ENCODE measurements at regions not wholly inside any gene's neighbourhood (a gene's known extent, or its start where the extent isn't known, plus 50 kb on each side); places are given as distances from the start of the nearest gene placed in this dataset.
"Not testable (repeated sequence)": the region's sequence is repeated elsewhere in the genome, so short reads cannot be mapped to it uniquely, and the experiment has no call there.

DNA sequence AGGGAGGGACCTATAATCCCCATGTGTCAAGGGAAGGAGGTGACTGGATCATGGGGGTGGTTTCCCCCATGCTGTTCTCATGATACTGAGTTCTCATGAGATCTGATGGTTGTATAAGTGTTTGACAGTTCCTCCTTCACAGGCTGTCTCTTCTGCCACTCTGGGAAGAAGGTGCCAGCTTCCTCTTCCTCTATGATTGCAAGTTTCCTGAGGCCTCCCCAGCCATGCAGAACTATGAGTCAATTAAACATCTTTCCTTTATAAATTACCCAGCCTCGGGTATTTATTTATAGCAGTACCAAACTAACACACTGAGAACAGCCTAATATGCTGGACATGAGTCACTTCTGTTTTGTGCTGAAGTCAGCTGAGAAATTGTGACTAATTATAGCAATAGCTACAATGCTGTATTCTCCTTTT is 656.9 kb upstream of the CPEB2 start:
- no peaks in the 10 kb centered on the region for H3K36me3 ChIP-seq
- WGBS, 5 donors: 4 to 19% (median 9%) methylated on average over 1 of the region's 1 CpG
- no peak overlapping the region for H3K4me3 ChIP-seq
- H3K4me1 ChIP-seq: peaks cover 0 to 10% (median 0%) of the 10 kb centered on the region in 6 donors
- DNase-seq: no peak
- H3K9me3 ChIP-seq: no peaks in the 10 kb centered on the region
- intact Hi-C loops (cut with DNase I; ENCODE audit: low total_unique reads): no loop called here
- TF ChIP-seq POLR2AphosphoS5 (IDR thresholded peaks at IDR 0.05) (no peak), POLR2A (IDR thresholded peaks at IDR 0.05) (no peak), CTCF (IDR thresholded peaks at IDR 0.05 in 8 of 11, conservative IDR thresholded peaks at IDR 0.05 in 3 of 11) (no peak)
- H3K27ac ChIP-seq: no peak overlapping the region
- no peaks in the 10 kb centered on the region for H3K27me3 ChIP-seq (replicated peaks in 1 of 7)

GRCh38 chr4:14347526-14347925 is 654.8 kb upstream of the CPEB2 start:
- TF ChIP-seq POLR2AphosphoS5 (IDR thresholded peaks at IDR 0.05): no peak
- no peak for TF ChIP-seq POLR2A (IDR thresholded peaks at IDR 0.05)
- no peak for TF ChIP-seq CTCF (IDR thresholded peaks at IDR 0.05 in 8 of 11, conservative IDR thresholded peaks at IDR 0.05 in 3 of 11)
- no peaks in the 10 kb centered on the region for H3K9me3 ChIP-seq
- no peaks in the 10 kb centered on the region for H3K27me3 ChIP-seq (replicated peaks in 1 of 7)
- intact Hi-C loops (cut with DNase I; ENCODE audit: low total_unique reads): no loop called here
- no peak overlapping the region for H3K27ac ChIP-seq
- H3K4me1 ChIP-seq: peaks cover 0 to 10% (median 0%) of the 10 kb centered on the region in 6 donors
- no peak for DNase-seq
- no peak overlapping the region for H3K4me3 ChIP-seq
- WGBS, 5 donors: 80 to 83% (median 82%) methylated on average over 7 of the region's 7 CpGs
- H3K36me3 ChIP-seq: no peaks in the 10 kb centered on the region

GRCh38 chr4:14348506-14348905 is 653.8 kb upstream of the CPEB2 start:
- intact Hi-C loops (cut with DNase I; ENCODE audit: low total_unique reads): no loop called here
- TF ChIP-seq POLR2A (IDR thresholded peaks at IDR 0.05) (no peak), POLR2AphosphoS5 (IDR thresholded peaks at IDR 0.05) (no peak), CTCF (IDR thresholded peaks at IDR 0.05 in 8 of 11, conservative IDR thresholded peaks at IDR 0.05 in 3 of 11) (no peak)
- Histone ChIP-seq H3K9me3 (no peaks in the 10 kb centered on the region), H3K27me3 (replicated peaks in 1 of 7) (no peaks in the 10 kb centered on the region), H3K4me1 (peaks cover 0 to 10% (median 0%) of the 10 kb centered on the region in 6 donors), H3K4me3 (no peak overlapping the region), H3K27ac (no peak overlapping the region), H3K36me3 (no peaks in the 10 kb centered on the region)
- WGBS, 5 donors: 92 to 98% (median 95%) methylated on average over 2 of the region's 2 CpGs
- no peak for DNase-seq

GRCh38 chr4:14358544-14359160 is 643.6 kb upstream of the CPEB2 start:
- H3K4me3 ChIP-seq; H3K27me3 ChIP-seq (replicated peaks in 1 of 7); H3K36me3 ChIP-seq; intact Hi-C loops (cut with DNase I; ENCODE audit: low total_unique reads); DNase-seq; H3K9me3 ChIP-seq; H3K4me1 ChIP-seq; H3K27ac ChIP-seq: not testable (repeated sequence)
- WGBS, 5 donors: 75 to 96% (median 94%) methylated on average over 2 to 34 of the region's 34 CpGs

GRCh38 chr4:14359991-14360390 is 642.3 kb upstream of the CPEB2 start:
- H3K4me1 ChIP-seq: no peaks in the 10 kb centered on the region
- H3K27me3 ChIP-seq (replicated peaks in 1 of 7): no peaks in the 10 kb centered on the region
- no peaks in the 10 kb centered on the region for H3K9me3 ChIP-seq
- no peak overlapping the region for H3K4me3 ChIP-seq
- H3K36me3 ChIP-seq: no peaks in the 10 kb centered on the region
- no peak overlapping the region for H3K27ac ChIP-seq
- DNase-seq: no peak
- 76 to 88% (median 82%) methylated on average over 4 of the region's 4 CpGs for WGBS, 5 donors
- intact Hi-C loops (cut with DNase I; ENCODE audit: low total_unique reads): no loop called here
- TF ChIP-seq POLR2AphosphoS5 (IDR thresholded peaks at IDR 0.05) (no peak), POLR2A (IDR thresholded peaks at IDR 0.05) (no peak), CTCF (IDR thresholded peaks at IDR 0.05 in 8 of 11, conservative IDR thresholded peaks at IDR 0.05 in 3 of 11) (no peak)

All from spleen (tissue), 11 donors.